ENCODE measurements at regions not wholly inside any gene's neighbourhood (a gene's known extent, or its start where the extent isn't known, plus 50 kb on each side); places are given as distances from the start of the nearest gene placed in this dataset.

GRCh38 chr22:22039286-22040074 is 56.9 kb upstream of the TOP3B start:
- no peak for DNase-seq (ENCODE audit: low read depth in 2 of 2)

GRCh38 chr22:22038178-22038880 is 55.7 kb upstream of the TOP3B start:
- no peak for DNase-seq (ENCODE audit: low read depth in 2 of 2)

GRCh38 chr22:22037740-22038139 is 55.2 kb upstream of the TOP3B start:
- DNase-seq (ENCODE audit: low read depth in 2 of 2): no peak

- no peak for DNase-seq (ENCODE audit: low read depth in 2 of 2)
Measured at GRCh38 chr22:22037229-22037628, 54.6 kb upstream of the TOP3B start.

GRCh38 chr22:22036588-22036987 is 54.0 kb upstream of the TOP3B start:
- no peak for DNase-seq (ENCODE audit: low read depth in 2 of 2)

GRCh38 chr22:22035771-22036314 is 53.3 kb upstream of the TOP3B start:
- DNase-seq (ENCODE audit: low read depth in 2 of 2): no peak

- no peak for DNase-seq (ENCODE audit: low read depth in 2 of 2)
Measured at GRCh38 chr22:22035203-22035602, 52.6 kb upstream of the TOP3B start.

GRCh38 chr22:22034469-22035132 is 52.0 kb upstream of the TOP3B start:
- no peak for DNase-seq (ENCODE audit: low read depth in 2 of 2)

GRCh38 chr22:22033803-22034468 is 51.3 kb upstream of the TOP3B start:
- DNase-seq (ENCODE audit: low read depth in 2 of 2): no peak

GRCh38 chr22:22032906-22033802 is 50.6 kb upstream of the TOP3B start:
- DNase-seq (ENCODE audit: low read depth in 2 of 2): no peak

- DNase-seq (ENCODE audit: low read depth in 2 of 2): no peak
Measured at GRCh38 chr22:22032099-22032905, 49.7 kb upstream of the TOP3B start.

All from fibroblast of skin of left biceps (primary cell).